HG03342 (cell line): ENCODE measurements at regions not wholly inside any gene's neighbourhood (a gene's known extent, or its start where the extent isn't known, plus 50 kb on each side); places are given as distances from the start of the nearest gene placed in this dataset.

Source experiments
- ATAC-seq: cut with Tn5 transposase; IDR thresholded peaks from one replicate; pipeline ENCODE4 v1.9.1; 2021; ENCODE audit warnings: mild to moderate bottlenecking, moderate library complexity; ENCODE audit not compliant: unreplicated experiment

DNA sequence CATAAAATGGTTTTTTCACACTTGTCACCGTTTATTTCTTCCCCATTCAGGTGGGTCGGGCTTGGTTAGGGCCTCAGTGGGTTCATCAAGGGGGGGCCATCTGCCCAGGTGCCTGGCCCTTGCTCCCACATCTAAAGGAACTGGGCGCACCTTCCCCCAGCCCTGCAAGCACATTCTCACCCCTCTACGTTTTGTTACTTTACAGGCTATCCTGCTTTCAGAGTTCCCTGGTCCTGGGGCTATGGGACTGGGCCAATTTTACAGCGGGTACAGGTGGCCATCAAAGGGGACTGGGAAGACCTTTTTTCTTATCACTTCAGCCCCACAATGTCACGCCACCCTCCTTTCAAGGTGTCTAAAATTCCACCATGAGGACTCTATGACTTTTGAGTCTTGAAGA, 71.8 kb upstream of the HAAO start:
- ATAC-seq: no peak

DNA sequence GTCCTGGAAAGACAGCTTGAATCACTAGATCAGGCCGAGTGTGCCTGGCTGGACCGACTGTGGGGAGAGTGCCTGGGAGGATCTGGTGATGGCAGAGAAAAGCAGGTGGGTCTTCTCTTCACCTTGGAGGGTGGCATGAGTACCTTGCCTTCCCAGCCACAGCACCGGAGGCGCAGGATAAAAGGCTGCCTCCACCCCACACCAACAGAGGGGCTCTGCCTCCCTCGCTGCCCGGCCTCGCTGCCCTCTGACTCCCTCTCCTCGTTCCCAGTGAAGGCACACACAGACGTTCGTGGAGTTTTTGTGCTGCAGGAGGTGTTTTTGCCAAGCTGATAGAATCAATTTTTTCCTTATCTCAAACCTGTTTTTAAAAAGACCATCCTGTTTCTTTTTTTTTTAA, 71.4 kb upstream of the HAAO start:
- no peak for ATAC-seq

DNA sequence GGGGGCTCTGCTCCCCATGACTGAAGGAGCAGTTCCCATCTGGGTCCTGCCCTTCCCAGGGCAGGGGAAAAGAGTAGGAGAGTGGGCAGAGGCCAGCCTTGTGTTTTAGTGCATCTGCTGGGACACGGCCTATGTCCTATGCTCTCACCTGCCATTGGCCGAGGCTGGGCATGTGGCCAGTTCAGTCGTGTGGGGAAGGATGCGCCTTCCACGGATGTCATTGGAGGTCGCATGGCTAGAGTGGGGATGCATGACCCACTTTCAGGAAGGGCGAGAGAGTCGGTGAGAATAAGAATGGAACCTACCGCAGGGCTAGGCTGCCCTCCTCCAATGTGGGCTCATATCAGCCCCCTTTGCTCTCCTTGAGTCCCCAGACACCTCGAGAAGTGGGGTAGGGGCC, 70.9 kb upstream of the HAAO start:
- no peak for ATAC-seq

DNA sequence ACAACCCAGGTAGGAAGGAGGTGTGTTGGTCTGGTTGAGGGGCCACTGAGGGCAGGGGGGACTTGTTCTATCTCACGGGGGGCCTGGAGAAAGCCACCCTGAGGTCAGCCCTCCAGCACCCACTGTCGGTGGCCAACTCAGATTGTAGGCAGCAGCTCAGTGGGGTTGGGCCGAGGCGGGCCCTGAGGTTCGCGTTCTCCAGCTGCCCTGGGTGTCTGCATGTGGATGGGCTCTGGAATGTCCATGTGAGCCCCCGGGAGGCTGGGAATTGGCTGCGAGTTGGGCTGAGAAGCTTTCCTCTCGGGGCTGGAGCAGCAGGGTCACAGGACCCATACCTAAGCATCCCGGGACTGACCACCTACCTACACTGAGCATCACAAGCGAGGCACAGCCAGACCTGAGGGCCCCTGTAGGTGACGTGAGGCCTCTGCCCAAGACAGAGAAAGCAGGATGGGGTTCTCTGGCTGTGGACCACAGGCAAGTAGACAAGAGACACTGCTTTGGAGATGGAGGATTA, 70.3 kb upstream of the HAAO start:
- ATAC-seq: no peak

DNA sequence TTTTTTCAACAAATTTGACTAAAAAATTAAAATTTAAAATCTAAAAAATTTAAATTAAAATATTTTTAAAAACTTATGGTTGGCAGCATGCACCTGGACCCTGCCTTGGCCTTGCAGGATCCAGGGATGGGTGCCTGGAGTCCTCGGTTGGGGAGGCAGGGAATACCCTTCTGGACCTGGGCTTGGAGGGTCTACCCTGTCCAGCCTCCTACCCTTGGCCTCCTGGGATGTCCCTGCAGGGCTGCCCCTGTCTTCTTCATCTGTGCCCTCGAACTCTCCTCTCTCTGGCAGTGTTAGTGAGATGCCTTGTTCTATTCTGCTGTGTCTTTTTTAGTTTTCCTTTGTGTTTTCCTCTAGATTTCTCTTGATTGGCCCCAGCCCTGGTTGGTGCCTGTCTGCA, 68.9 kb upstream of the HAAO start:
- no peak for ATAC-seq

GRCh38 chr2:42860319-42861094, 68.1 kb upstream of the HAAO start:
- ATAC-seq: no peak

- ATAC-seq: no peak
Observed at GRCh38 chr2:42859791-42860190, 67.4 kb upstream of the HAAO start.

DNA sequence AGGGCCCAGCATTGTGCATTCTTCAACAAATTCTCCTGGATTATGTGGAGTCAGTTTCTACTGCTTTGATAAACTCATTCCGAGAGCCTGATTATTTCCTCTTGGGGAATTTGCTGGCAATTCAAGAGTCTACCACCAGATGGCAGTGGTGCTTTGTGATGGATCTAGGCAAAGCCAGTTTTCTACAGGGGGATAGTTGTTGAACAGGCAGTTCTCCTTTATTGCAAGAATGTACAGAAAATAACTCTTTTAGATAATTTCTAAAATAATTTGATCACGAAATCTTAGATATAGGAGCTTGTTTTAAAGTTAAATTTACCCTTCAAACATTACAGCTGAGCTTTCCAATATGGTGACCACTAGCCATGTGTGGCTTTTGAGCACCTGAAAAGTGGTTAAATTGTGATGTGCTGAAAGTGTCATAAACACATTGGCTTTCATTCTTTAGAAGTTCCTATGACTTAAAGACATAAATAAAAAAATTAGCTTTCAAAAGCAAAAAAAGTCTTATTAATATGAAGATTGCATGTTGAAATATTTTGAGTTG, 66.7 kb upstream of the HAAO start:
- no peak for ATAC-seq

GRCh38 chr2:42858140-42859005, 66.0 kb upstream of the HAAO start:
- ATAC-seq: no peak

DNA sequence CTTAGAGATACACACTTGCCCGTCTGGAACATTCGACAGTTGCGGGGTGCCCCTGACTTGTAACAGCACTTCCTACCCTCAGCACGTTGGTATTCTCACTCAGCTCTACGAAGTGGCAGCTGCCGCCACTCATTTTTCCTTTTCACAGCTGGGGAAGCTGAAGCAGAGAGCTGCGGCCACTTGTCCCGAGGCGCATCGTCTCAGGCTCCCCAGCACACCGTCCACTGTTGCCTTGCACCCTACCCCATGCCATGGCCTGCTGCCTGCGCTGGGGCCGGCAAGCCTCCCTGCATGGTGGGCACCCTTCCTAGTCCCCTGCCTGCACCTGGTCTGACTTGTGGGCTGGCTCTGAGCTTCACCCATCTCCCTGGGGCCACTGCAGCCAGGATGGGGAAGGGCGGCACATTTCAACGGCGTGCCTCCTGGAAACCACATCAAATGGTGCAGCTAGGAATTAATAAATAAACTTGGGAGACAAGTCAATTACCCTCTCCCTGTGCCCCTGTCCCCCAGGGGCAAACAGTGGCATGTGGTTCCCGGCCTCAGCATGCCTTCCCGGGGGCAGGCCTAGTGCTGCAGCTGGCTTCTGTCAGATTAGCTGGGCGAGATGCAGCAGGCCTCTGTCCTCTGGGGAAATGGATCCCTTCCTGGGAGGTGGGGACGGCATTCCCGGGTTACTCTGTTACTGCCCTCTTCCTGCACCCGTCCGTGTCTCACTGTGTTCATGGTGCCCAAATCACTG, 64.7 kb upstream of the HAAO start:
- no peak for ATAC-seq

DNA sequence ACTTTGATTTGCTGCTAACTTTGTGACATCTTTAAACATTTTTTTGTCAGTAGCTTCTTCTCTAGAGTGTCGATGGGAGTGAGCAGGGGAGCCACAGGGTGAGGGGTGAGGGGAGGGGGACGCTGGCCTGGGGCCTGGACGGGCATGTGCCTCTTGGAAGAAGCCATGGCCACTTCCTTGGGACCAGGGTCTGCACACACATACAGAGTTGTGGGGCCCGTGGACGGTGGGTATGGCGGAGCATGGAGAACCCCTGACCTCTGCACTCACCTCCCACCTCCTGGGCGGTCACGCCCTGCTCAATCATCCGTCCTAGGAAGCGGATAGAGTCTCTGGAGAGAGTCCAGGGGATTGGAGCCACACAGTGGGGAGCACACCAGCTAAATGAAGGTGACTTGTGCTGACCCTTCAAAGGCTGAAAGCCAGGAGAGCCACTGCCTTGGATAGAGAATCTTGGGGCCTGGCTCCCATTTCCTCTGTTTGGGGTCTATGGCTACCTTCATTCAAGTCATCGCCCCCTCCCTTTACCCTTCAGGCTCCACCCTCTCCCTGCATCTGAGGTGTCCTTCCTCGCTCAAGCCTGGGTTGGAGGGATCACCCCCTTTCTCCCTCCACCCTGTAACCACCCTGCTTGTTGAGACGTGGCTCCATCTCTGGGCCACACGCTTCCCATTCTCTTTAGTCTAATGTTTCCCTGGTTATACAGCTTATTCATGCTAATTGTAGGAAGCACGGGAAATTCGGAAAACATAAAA, 63.9 kb upstream of the HAAO start:
- ATAC-seq: no peak

DNA sequence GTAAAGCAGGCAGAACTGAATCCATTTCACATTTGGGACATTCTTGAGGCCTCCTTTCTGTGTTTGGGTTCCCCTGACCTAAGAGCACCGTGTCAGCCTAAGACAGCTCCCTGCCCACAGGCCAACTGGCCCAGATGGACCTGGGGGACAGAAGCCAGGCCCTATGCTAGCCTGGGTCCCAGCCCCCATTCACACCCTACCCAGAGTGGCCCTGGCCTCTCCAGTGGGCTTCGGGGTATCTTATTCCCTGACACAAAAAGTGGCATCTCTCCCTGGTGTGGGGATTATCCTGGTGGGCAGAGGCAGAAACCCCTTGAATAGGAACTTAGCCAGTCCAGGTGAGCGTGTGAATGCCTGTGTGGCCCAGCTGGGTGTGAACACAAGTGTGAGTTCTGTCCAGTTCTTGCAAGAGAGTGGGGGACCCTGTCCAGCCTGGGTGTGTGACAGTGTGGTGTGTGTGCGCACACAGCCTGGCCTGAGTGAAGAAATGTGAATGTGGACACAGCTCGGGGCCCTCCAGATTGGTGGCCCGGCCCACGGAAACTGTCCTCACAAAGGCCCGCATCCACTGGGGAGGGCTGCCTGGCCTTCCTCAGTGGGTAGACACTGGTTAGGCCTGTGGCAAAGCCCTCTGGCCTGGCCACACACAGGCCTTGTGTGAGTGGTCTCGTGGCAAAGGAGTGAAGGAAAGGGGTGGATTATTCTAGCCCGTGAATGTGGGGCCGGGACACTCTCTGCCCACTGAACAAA, 63.0 kb upstream of the HAAO start:
- ATAC-seq: no peak

- no peak for ATAC-seq
Observed at GRCh38 chr2:42854207-42854818, 61.9 kb upstream of the HAAO start.

GRCh38 chr2:42853549-42854206, 61.3 kb upstream of the HAAO start:
- ATAC-seq: no peak

DNA sequence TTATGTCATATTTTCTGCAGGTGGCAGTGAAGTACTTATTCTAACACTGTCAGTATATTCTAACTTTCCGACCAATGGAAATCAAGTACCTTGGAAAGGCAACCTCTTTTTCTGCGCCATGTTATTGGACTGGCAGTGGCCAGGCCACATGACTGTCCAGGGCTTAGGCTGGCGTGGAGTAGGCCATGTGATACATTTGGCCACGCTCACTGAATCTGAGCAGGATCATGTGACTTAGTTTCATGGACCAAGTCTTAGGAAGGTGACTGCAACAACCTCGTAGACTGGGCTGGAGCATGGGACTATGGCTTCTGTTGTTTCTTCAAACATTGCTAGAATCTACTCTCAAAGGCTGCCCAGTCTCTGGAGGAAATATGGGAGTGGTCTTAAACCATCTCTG, 60.4 kb upstream of the HAAO start:
- ATAC-seq: no peak

DNA sequence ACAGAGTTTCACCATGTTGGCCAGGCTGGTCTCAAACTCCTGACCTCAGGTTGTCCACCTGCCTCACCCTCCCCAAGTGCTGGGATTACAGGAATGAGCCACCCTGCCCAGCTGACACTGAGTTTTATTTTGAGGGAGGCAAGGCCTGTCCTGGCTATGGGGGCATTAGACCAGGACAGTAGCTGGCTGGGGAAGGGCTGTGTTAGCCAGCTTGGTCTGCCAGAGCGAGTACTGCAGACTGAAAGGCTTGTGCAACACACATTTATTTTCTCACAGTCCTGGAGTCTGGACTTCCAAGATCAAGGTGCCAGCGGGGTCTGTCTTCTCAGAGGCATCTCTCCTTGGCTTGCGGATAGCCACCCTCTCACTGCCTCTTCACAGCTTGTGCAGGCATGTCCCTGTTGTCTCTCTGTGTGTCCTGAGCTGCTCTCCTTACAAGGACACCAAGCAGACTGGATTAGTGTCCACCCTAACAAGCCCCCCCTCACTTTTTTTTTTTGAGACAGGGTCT, 59.4 kb upstream of the HAAO start:
- ATAC-seq: no peak

DNA sequence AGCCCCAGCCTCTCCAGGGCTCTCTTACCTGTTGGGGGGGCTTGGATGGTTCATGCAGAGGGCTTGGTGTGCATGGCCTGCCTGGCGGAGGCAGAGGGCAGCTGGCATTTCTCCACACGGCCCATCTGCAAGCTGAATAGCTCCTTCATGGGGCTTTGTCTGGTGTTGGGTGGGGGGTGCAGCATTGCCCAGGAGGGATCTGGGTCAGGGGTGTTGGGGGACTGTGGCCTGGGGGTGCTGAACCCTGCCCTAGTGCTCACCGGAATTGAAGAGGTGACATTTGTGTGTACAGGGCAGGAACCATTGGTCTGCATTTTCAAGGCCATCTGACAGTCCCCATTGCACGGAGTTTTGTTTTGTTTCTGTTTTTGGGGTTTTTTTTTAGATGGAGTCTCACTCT, 58.8 kb upstream of the HAAO start:
- no peak for ATAC-seq

DNA sequence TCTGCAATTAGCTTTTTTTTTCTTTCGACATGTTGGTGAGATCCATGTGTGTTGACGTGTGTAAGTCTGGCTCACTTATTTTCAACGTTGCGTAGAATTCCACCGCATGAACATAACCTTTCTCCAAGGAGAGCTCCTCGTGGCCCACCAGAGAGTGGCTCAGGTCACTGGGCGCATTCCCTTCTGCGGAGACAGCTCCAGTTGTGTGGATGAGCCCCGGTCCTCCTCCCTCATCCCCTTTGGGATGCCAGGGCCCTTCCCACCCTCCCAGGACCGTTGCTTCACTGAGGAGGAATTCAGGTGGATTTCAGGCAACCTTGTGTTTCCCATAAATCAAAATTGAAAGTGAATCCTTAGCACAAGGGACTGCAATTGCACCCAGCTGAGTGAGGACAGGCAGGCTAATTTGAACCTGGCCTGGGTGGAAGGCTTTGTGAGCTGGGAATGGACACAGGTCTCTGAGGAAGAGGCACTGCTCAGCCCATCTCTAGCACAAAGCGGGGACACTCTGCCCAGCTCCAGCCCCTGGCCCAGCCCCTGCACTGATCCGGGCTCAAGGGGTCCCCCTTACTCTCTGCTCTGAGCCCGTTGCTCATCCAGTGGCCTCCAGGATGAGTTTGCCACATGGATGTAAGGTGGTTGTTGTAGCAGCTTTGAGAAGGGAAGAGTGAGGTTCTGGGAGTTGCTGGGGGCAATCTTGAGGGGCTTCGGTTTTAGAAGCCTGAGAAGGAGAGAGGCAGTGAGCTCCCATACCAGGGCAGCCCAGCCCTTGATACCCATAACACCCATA, 57.8 kb upstream of the HAAO start:
- no peak for ATAC-seq
